Transverse colon (tissue), 4 donors: ENCODE measurements at regions not wholly inside any gene's neighbourhood (a gene's known extent, or its start where the extent isn't known, plus 50 kb on each side); places are given as distances from the start of the nearest gene placed in this dataset.

Experiments used
- CTCF ChIP-seq, 5 experiments: fragments of 200-600 bp in 3 of 5; fragments of 450-650 bp in 2 of 5; sonication (generic) in 3 of 5; IDR thresholded peaks; 1 replicate in 2 of 5; 2 replicates in 3 of 5; pipeline ENCODE4 v1.5.1; 2016 to 2017; ENCODE audit warnings: antibody characterized with exemption in 5 of 5, inconsistent platforms in 3 of 5, mild to moderate bottlenecking in 2 of 5, moderate library complexity in 1 of 5
- EP300 ChIP-seq: sonication (generic); formaldehyde crosslinking; IDR thresholded peaks from one replicate; pipeline ENCODE4 v1.6.1; 2017; ENCODE audit warnings: antibody characterized with exemption, low read depth
- POLR2A ChIP-seq: fragments of 450-650 bp; IDR thresholded peaks from one replicate; pipeline ENCODE4 v1.6.1; 2016; ENCODE audit warnings: antibody characterized with exemption, mild to moderate bottlenecking, moderate library complexity
- POLR2AphosphoS5 ChIP-seq, 3 donors: sonication (generic); formaldehyde crosslinking; IDR thresholded peaks; one replicate each; pipeline ENCODE4 v1.6.1; 2016; ENCODE audit warnings: antibody characterized with exemption in 3 of 3

- TF ChIP-seq CTCF (IDR thresholded peaks at IDR 0.05) (no peak), POLR2AphosphoS5 (IDR thresholded peaks at IDR 0.05) (no peak), EP300 (no peak), POLR2A (no peak)
Measured at GRCh38 chr22:27631641-27632040, 169.9 kb downstream of the MN1 start.
